T-cell (primary cell): ENCODE measurements at regions not wholly inside any gene's neighbourhood (a gene's known extent, or its start where the extent isn't known, plus 50 kb on each side); places are given as distances from the start of the nearest gene placed in this dataset.

Source experiments
- ATAC-seq, 4 experiments: fragments of 200-7000 bp in 3 of 4; fragments of 150-1000 bp in 1 of 4; cut with Tn5 transposase; replicated peaks in 1 of 4; 1 replicate in 3 of 4; 2 replicates in 1 of 4; pipeline ENCODE4 v1.10.0; 2021; ENCODE audit warnings: moderate library complexity in 3 of 4, mild to moderate bottlenecking in 2 of 4, moderate number of reproducible peaks in 1 of 4
- CTCF ChIA-PET, 2 donors: fragments of 300-600 bp; sonication (Branson Sonifier 250); formaldehyde crosslinking; loops; one replicate each; lab custom pipeline; 2022; ENCODE audit warnings: antibody characterized with exemption in 2 of 2; lab: Charles Lee
- POLR2A ChIA-PET, 2 donors: fragments of 300-600 bp; sonication (Branson Sonifier 250); formaldehyde crosslinking; loops; one replicate each; lab custom pipeline; 2022; ENCODE audit warnings: antibody characterized with exemption in 2 of 2; lab: Charles Lee
- DNase-seq, 35 experiments: peaks; one replicate each; pipeline versions ENCODE4 v3.0.0 to v3.0.0-alpha.2; 2013 to 2023
- H3K27ac ChIP-seq: one replicate; pipeline ENCODE4 v1.5.1; 2013; ENCODE audit warnings: low read length
- H3K27me3 ChIP-seq, 2 experiments: replicated peaks in 1 of 2; 1 replicate in 1 of 2; 2 replicates in 1 of 2; pipeline versions ENCODE4 v1.6.1 to v1.7.0; 2013; ENCODE audit warnings: low read length in 1 of 2, mixed read lengths in 1 of 2; ENCODE audit not compliant: control insufficient read depth in 2 of 2, insufficient read depth in 2 of 2; ENCODE audit errors: extremely low read depth in 1 of 2
- H3K36me3 ChIP-seq, 2 donors: 1 replicate in 1 of 2; 2 replicates in 1 of 2; pipeline versions ENCODE4 v1.6.1 to v1.7.0; 2013; ENCODE audit warnings: low read length in 1 of 2; ENCODE audit not compliant: control insufficient read depth in 2 of 2, insufficient read depth in 1 of 2; ENCODE audit errors: extremely low read depth in 1 of 2
- H3K4me1 ChIP-seq, 2 experiments: 1 replicate in 1 of 2; 2 replicates in 1 of 2; pipeline versions ENCODE4 v1.6.1 to v1.7.0; 2013; ENCODE audit warnings: low read length in 2 of 2, mixed read lengths in 1 of 2; ENCODE audit not compliant: insufficient read depth in 2 of 2, control insufficient read depth in 1 of 2; ENCODE audit errors: extremely low read depth in 1 of 2
- H3K4me3 ChIP-seq, 2 donors: 1 replicate in 1 of 2; 2 replicates in 1 of 2; pipeline versions ENCODE4 v1.5.1 to v1.7.0; 2013; ENCODE audit warnings: mild to moderate bottlenecking in 2 of 2, low read length in 1 of 2, moderate library complexity in 1 of 2; ENCODE audit not compliant: control insufficient read depth in 1 of 2; ENCODE audit errors: extremely low read depth in 1 of 2
- H3K9me3 ChIP-seq: 2 replicates; pipeline ENCODE4 v1.7.0; 2013
- H3K27ac Mint-ChIP-seq, 2 donors: one replicate each; pipeline ENCODE4 v1.8.0; 2020 to 2021; ENCODE audit warnings: mild to moderate bottlenecking in 2 of 2, mixed read lengths in 2 of 2
- H3K27me3 Mint-ChIP-seq, 2 donors: one replicate each; pipeline ENCODE4 v1.8.0; 2021 to 2022; ENCODE audit warnings: mixed read lengths in 2 of 2
- H3K36me3 Mint-ChIP-seq: one replicate; pipeline ENCODE4 v1.8.0; 2021; ENCODE audit warnings: mixed read lengths
- H3K4me1 Mint-ChIP-seq, 3 donors: one replicate each; pipeline ENCODE4 v1.8.0; 2020 to 2022; ENCODE audit warnings: mixed read lengths in 3 of 3, mild to moderate bottlenecking in 1 of 3
- H3K4me3 Mint-ChIP-seq, 3 donors: one replicate each; pipeline ENCODE4 v1.8.0; 2020 to 2022; ENCODE audit warnings: mild to moderate bottlenecking in 3 of 3, mixed read lengths in 3 of 3, moderate library complexity in 3 of 3
- H3K9me3 Mint-ChIP-seq, 3 donors: one replicate each; pipeline ENCODE4 v1.8.0; 2020 to 2022; ENCODE audit warnings: mixed read lengths in 3 of 3
- WGBS: methylation state at CpG from one replicate; pipeline ENCODE4 v1.1.5; 2013; ENCODE audit warnings: missing lambda C conversion rate; ENCODE audit not compliant: insufficient coverage; 5-methylcytosine and 5-hydroxymethylcytosine counted together

- no peaks in the 10 kb centered on the region for H3K9me3 Mint-ChIP-seq
- DNase-seq (no peak), ATAC-seq (no peak)
- ChIA-PET POLR2A (no interaction called here), CTCF (no interaction called here)
- H3K4me1 Mint-ChIP-seq: no peaks in the 10 kb centered on the region
- no peak overlapping the region for H3K4me3 Mint-ChIP-seq
- no peak overlapping the region for H3K27ac Mint-ChIP-seq
- H3K36me3 Mint-ChIP-seq: no peaks in the 10 kb centered on the region
- Histone ChIP-seq H3K4me1 (no peaks in the 10 kb centered on the region), H3K36me3 (no peaks in the 10 kb centered on the region), H3K27ac (no peak overlapping the region), H3K9me3 (no peaks in the 10 kb centered on the region), H3K27me3 (peaks cover 0 to 45% of the 10 kb centered on the region in 2 experiments), H3K4me3 (no peak overlapping the region)
- peaks cover 3 to 4% of the 10 kb centered on the region in 2 donors for H3K27me3 Mint-ChIP-seq
- WGBS: 53% methylated on average over 4 of the region's 11 CpGs
Measured at GRCh38 chr19:29405728-29405995, 120.1 kb upstream of the VSTM2B start.

GRCh38 chr19:29409076-29409862, 116.5 kb upstream of the VSTM2B start:
- peaks cover 0 to 33% of the 10 kb centered on the region in 2 experiments for H3K27me3 ChIP-seq
- ATAC-seq (no peak), DNase-seq (no peak)
- Mint-ChIP-seq H3K4me1 (no peaks in the 10 kb centered on the region), H3K9me3 (no peaks in the 10 kb centered on the region), H3K4me3 (no peak overlapping the region), H3K27ac (no peak overlapping the region), H3K36me3 (no peaks in the 10 kb centered on the region), H3K27me3 (peaks cover 0 to 1% of the 10 kb centered on the region in 2 donors)
- no peaks in the 10 kb centered on the region for H3K9me3 ChIP-seq
- H3K4me1 ChIP-seq: no peaks in the 10 kb centered on the region
- no peaks in the 10 kb centered on the region for H3K36me3 ChIP-seq
- 80% methylated on average over 12 of the region's 14 CpGs for WGBS
- no peak overlapping the region for H3K4me3 ChIP-seq
- CTCF ChIA-PET: interaction anchor here in 1 of 2 donors (0.5 kb wide), 1 partner anchor 452 kb away, joined by 5 read pairs; no protein-coding TSS in a partner anchor
- POLR2A ChIA-PET: no interaction called here
- no peak overlapping the region for H3K27ac ChIP-seq

- H3K27me3 Mint-ChIP-seq: peaks cover 0 to 2% of the 10 kb centered on the region in 2 donors
- H3K27ac ChIP-seq: no peak overlapping the region
- H3K27me3 ChIP-seq: peaks cover 0 to 28% of the 10 kb centered on the region in 2 experiments
- no peaks in the 10 kb centered on the region for H3K9me3 Mint-ChIP-seq
- ChIA-PET POLR2A (no interaction called here), CTCF (no interaction called here)
- 67% methylated on average over 1 of the region's 2 CpGs for WGBS
- H3K4me1 ChIP-seq: no peaks in the 10 kb centered on the region
- no peak overlapping the region for H3K4me3 Mint-ChIP-seq
- no peaks in the 10 kb centered on the region for H3K4me1 Mint-ChIP-seq
- DNase-seq: no peak
- ATAC-seq: no peak
- no peaks in the 10 kb centered on the region for H3K36me3 ChIP-seq
- H3K36me3 Mint-ChIP-seq: no peaks in the 10 kb centered on the region
- no peaks in the 10 kb centered on the region for H3K9me3 ChIP-seq
- no peak overlapping the region for H3K4me3 ChIP-seq
- no peak overlapping the region for H3K27ac Mint-ChIP-seq
Measured at GRCh38 chr19:29410601-29411000, 115.2 kb upstream of the VSTM2B start.

- WGBS: 94% methylated on average over 6 of the region's 17 CpGs
- Mint-ChIP-seq H3K9me3 (no peaks in the 10 kb centered on the region), H3K36me3 (no peaks in the 10 kb centered on the region), H3K27ac (no peak overlapping the region), H3K4me3 (no peak overlapping the region), H3K27me3 (peaks cover 0 to 3% of the 10 kb centered on the region in 2 donors), H3K4me1 (no peaks in the 10 kb centered on the region)
- POLR2A ChIA-PET: no interaction called here
- peaks cover 0 to 31% of the 10 kb centered on the region in 2 experiments for H3K27me3 ChIP-seq
- no peak overlapping the region for H3K4me3 ChIP-seq
- no peaks in the 10 kb centered on the region for H3K9me3 ChIP-seq
- no peaks in the 10 kb centered on the region for H3K36me3 ChIP-seq
- ATAC-seq (no peak), DNase-seq (no peak)
- CTCF ChIA-PET: no interaction called here
- H3K27ac ChIP-seq: no peak overlapping the region
- no peaks in the 10 kb centered on the region for H3K4me1 ChIP-seq
Measured at GRCh38 chr19:29411113-29411581, 114.6 kb upstream of the VSTM2B start.

- Mint-ChIP-seq H3K4me3 (no peak overlapping the region), H3K27me3 (peaks cover 0 to 4% of the 10 kb centered on the region in 2 donors), H3K27ac (no peak overlapping the region), H3K36me3 (no peaks in the 10 kb centered on the region), H3K9me3 (no peaks in the 10 kb centered on the region), H3K4me1 (no peaks in the 10 kb centered on the region)
- no peaks in the 10 kb centered on the region for H3K36me3 ChIP-seq
- ATAC-seq: no peak
- no peaks in the 10 kb centered on the region for H3K9me3 ChIP-seq
- no peaks in the 10 kb centered on the region for H3K4me1 ChIP-seq
- no peak overlapping the region for H3K4me3 ChIP-seq
- ChIA-PET CTCF (no interaction called here), POLR2A (no interaction called here)
- no peak overlapping the region for H3K27ac ChIP-seq
- peaks cover 0 to 32% of the 10 kb centered on the region in 2 experiments for H3K27me3 ChIP-seq
- 15% methylated on average over 2 of the region's 3 CpGs for WGBS
- DNase-seq: no peak
Measured at GRCh38 chr19:29413435-29413834, 112.4 kb upstream of the VSTM2B start.

- H3K27me3 ChIP-seq: peaks cover 0 to 27% of the 10 kb centered on the region in 2 experiments
- POLR2A ChIA-PET: no interaction called here
- Mint-ChIP-seq H3K27ac (no peak overlapping the region), H3K9me3 (peaks cover 0 to 5% (median 0%) of the 10 kb centered on the region in 3 donors), H3K36me3 (no peaks in the 10 kb centered on the region), H3K27me3 (peaks cover 0 to 4% of the 10 kb centered on the region in 2 donors), H3K4me1 (no peaks in the 10 kb centered on the region), H3K4me3 (no peak overlapping the region)
- DNase-seq (no peak), ATAC-seq (no peak)
- H3K36me3 ChIP-seq: no peaks in the 10 kb centered on the region
- CTCF ChIA-PET: no interaction called here
- H3K4me3 ChIP-seq: no peak overlapping the region
- H3K9me3 ChIP-seq: no peaks in the 10 kb centered on the region
- H3K4me1 ChIP-seq: no peaks in the 10 kb centered on the region
- WGBS: 42% methylated on average over 5 of the region's 5 CpGs
- no peak overlapping the region for H3K27ac ChIP-seq
Measured at GRCh38 chr19:29415507-29415906, 110.3 kb upstream of the VSTM2B start.
